BLaER1 treated with 17β-estradiol and CSF1 and Interleukin-3, amounts not matched to agents 10 nM and 100 nM (cell line): ENCODE measurements at regions not wholly inside any gene's neighbourhood (a gene's known extent, or its start where the extent isn't known, plus 50 kb on each side); places are given as distances from the start of the nearest gene placed in this dataset.

Source experiments
- H3K27ac ChIP-seq, 11 experiments: shearing (Covaris generic); formaldehyde crosslinking; 2 replicates each; pipeline ENCODE4 v1.8.1; 2022
- H3K27me3 ChIP-seq, 11 experiments: shearing (Covaris generic); formaldehyde crosslinking; 2 replicates each; pipeline ENCODE4 v1.8.1; 2022
- H3K36me3 ChIP-seq, 11 experiments: shearing (Covaris generic); formaldehyde crosslinking; 2 replicates each; pipeline ENCODE4 v1.8.1; 2022
- H3K4me1 ChIP-seq, 10 experiments: shearing (Covaris generic); formaldehyde crosslinking; 2 replicates each; pipeline ENCODE4 v1.8.1; 2022
- H3K4me2 ChIP-seq, 11 experiments: shearing (Covaris generic); formaldehyde crosslinking; 2 replicates each; pipeline ENCODE4 v1.8.1; 2022
- H3K4me3 ChIP-seq, 10 experiments: shearing (Covaris generic); formaldehyde crosslinking; 2 replicates each; pipeline ENCODE4 v1.8.1; 2022
- H3K9ac ChIP-seq, 11 experiments: shearing (Covaris generic); formaldehyde crosslinking; 2 replicates each; pipeline ENCODE4 v1.8.1; 2022
- H3K9me3 ChIP-seq, 11 experiments: shearing (Covaris generic); formaldehyde crosslinking; replicated peaks in 1 of 11; 2 replicates each; pipeline ENCODE4 v1.8.1; 2022
- H4K20me1 ChIP-seq, 11 experiments: shearing (Covaris generic); formaldehyde crosslinking; 2 replicates each; pipeline ENCODE4 v1.8.1; 2022
- Cebpa-rat ChIP-seq, 11 experiments: shearing (Covaris generic); IDR thresholded peaks; 2 replicates each; pipeline ENCODE4 v1.8.1; 2022

GRCh38 chr2:228503731-228504130 lies 322.2 kb upstream of the SPHKAP start:
- no peaks in the 10 kb centered on the region for H3K9me3 ChIP-seq
- TF ChIP-seq Cebpa-rat (IDR thresholded peaks at IDR 0.05) = no peak
- no peaks in the 10 kb centered on the region for H4K20me1 ChIP-seq

GRCh38 chr2:228493852-228494251 lies 312.4 kb upstream of the SPHKAP start:
- H3K4me3 ChIP-seq = no peak overlapping the region
- H3K4me2 ChIP-seq = no peak overlapping the region
- TF ChIP-seq Cebpa-rat (IDR thresholded peaks at IDR 0.05) = no peak
- no peak overlapping the region for H3K9ac ChIP-seq
- no peak overlapping the region for H3K27ac ChIP-seq
- H3K4me1 ChIP-seq = no peaks in the 10 kb centered on the region
- no peaks in the 10 kb centered on the region for H3K27me3 ChIP-seq
- H3K36me3 ChIP-seq = no peaks in the 10 kb centered on the region
- H3K9me3 ChIP-seq = no peaks in the 10 kb centered on the region
- H4K20me1 ChIP-seq = no peaks in the 10 kb centered on the region

More at GRCh38 chr2:228503731-228504130, 322.2 kb upstream of the SPHKAP start:
- no peak overlapping the region for H3K4me2 ChIP-seq
- no peak overlapping the region for H3K27ac ChIP-seq
- no peaks in the 10 kb centered on the region for H3K36me3 ChIP-seq
- H3K4me3 ChIP-seq = no peak overlapping the region
- no peaks in the 10 kb centered on the region for H3K27me3 ChIP-seq
- H3K4me1 ChIP-seq = no peaks in the 10 kb centered on the region
- H3K9ac ChIP-seq = no peak overlapping the region

- no peaks in the 10 kb centered on the region for H3K36me3 ChIP-seq
- no peak overlapping the region for H3K27ac ChIP-seq
- no peaks in the 10 kb centered on the region for H4K20me1 ChIP-seq
- no peak overlapping the region for H3K9ac ChIP-seq
- H3K27me3 ChIP-seq = no peaks in the 10 kb centered on the region
- no peak overlapping the region for H3K4me3 ChIP-seq
- H3K9me3 ChIP-seq = 0 out of 22 replicates have a peak, but pooled peaks cover 0 to 1% (median 0%) of the 10 kb centered on the region in 11 experiments
- no peak overlapping the region for H3K4me2 ChIP-seq
- H3K4me1 ChIP-seq = no peaks in the 10 kb centered on the region
- no peak for TF ChIP-seq Cebpa-rat (IDR thresholded peaks at IDR 0.05)
These were observed 297.5 kb upstream of the SPHKAP start for GRCh38 chr2:228479014-228479413.

GRCh38 chr2:228474466-228474865 lies 293.0 kb upstream of the SPHKAP start:
- Histone ChIP-seq H3K9ac (no peak overlapping the region), H3K4me2 (no peak overlapping the region), H3K4me1 (no peaks in the 10 kb centered on the region), H4K20me1 (no peaks in the 10 kb centered on the region), H3K9me3 (peaks cover 2 to 8% (median 4%) of the 10 kb centered on the region in 11 experiments; a peak in 17 of 22 replicates), H3K4me3 (no peak overlapping the region), H3K27me3 (no peaks in the 10 kb centered on the region), H3K27ac (no peak overlapping the region), H3K36me3 (no peaks in the 10 kb centered on the region)
- TF ChIP-seq Cebpa-rat (IDR thresholded peaks at IDR 0.05) = no peak

DNA sequence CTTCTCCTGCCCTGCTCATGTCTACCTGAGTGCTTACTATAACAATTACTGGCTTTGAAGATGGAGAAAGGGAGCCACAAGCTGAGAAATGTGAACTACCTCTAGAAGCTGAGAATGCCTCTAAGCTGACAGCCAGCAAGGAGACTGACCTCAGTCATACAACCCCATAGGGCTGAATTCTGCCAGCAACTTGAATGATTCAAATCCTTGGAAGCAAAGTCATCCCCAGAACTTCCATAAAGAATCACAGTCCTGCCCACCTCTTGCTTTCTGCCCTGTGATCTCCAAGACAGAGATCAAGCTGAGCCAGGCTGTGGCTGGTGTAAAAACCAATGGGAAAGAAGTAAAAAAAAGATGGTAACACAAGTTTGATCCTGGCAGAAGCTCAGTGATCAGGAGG lies 288.2 kb upstream of the SPHKAP start:
- peaks cover 12 to 17% (median 14%) of the 10 kb centered on the region in 11 experiments; a peak in 18 of 22 replicates for H3K9me3 ChIP-seq
- no peak overlapping the region for H3K27ac ChIP-seq
- no peak overlapping the region for H3K4me2 ChIP-seq
- no peaks in the 10 kb centered on the region for H3K4me1 ChIP-seq
- TF ChIP-seq Cebpa-rat (IDR thresholded peaks at IDR 0.05) = no peak
- H3K36me3 ChIP-seq = no peaks in the 10 kb centered on the region
- no peaks in the 10 kb centered on the region for H4K20me1 ChIP-seq
- no peak overlapping the region for H3K4me3 ChIP-seq
- no peak overlapping the region for H3K9ac ChIP-seq
- H3K27me3 ChIP-seq = no peaks in the 10 kb centered on the region

- H3K4me3 ChIP-seq = no peak overlapping the region
- H3K36me3 ChIP-seq = no peaks in the 10 kb centered on the region
- H3K9ac ChIP-seq = no peak overlapping the region
- no peaks in the 10 kb centered on the region for H3K4me1 ChIP-seq
- no peak overlapping the region for H3K4me2 ChIP-seq
- peaks cover 12 to 25% (median 15%) of the 10 kb centered on the region in 11 experiments; a peak in 18 of 22 replicates for H3K9me3 ChIP-seq
- TF ChIP-seq Cebpa-rat (IDR thresholded peaks at IDR 0.05) = no peak
- H3K27me3 ChIP-seq = no peaks in the 10 kb centered on the region
- no peaks in the 10 kb centered on the region for H4K20me1 ChIP-seq
- no peak overlapping the region for H3K27ac ChIP-seq
These were observed 285.4 kb upstream of the SPHKAP start for GRCh38 chr2:228466851-228467250.

- no peaks in the 10 kb centered on the region for H3K36me3 ChIP-seq
- H4K20me1 ChIP-seq = no peaks in the 10 kb centered on the region
- no peak overlapping the region for H3K4me3 ChIP-seq
- no peaks in the 10 kb centered on the region for H3K4me1 ChIP-seq
- peaks cover 13 to 30% (median 19%) of the 10 kb centered on the region in 11 experiments; a peak in 20 of 22 replicates for H3K9me3 ChIP-seq
- no peaks in the 10 kb centered on the region for H3K27me3 ChIP-seq
- no peak overlapping the region for H3K27ac ChIP-seq
- no peak for TF ChIP-seq Cebpa-rat (IDR thresholded peaks at IDR 0.05)
- no peak overlapping the region for H3K9ac ChIP-seq
- no peak overlapping the region for H3K4me2 ChIP-seq
These were observed 283.9 kb upstream of the SPHKAP start for GRCh38 chr2:228465408-228465807.

- Histone ChIP-seq H4K20me1 (no peaks in the 10 kb centered on the region), H3K9me3 (peaks cover 37 to 62% (median 47%) of the 10 kb centered on the region in 11 experiments), H3K4me3 (no peak overlapping the region), H3K4me1 (no peaks in the 10 kb centered on the region), H3K4me2 (no peak overlapping the region), H3K27ac (no peak overlapping the region), H3K9ac (no peak overlapping the region), H3K27me3 (no peaks in the 10 kb centered on the region), H3K36me3 (no peaks in the 10 kb centered on the region)
- no peak for TF ChIP-seq Cebpa-rat (IDR thresholded peaks at IDR 0.05)
These were observed 276.9 kb upstream of the SPHKAP start for GRCh38 chr2:228458364-228458763.

DNA sequence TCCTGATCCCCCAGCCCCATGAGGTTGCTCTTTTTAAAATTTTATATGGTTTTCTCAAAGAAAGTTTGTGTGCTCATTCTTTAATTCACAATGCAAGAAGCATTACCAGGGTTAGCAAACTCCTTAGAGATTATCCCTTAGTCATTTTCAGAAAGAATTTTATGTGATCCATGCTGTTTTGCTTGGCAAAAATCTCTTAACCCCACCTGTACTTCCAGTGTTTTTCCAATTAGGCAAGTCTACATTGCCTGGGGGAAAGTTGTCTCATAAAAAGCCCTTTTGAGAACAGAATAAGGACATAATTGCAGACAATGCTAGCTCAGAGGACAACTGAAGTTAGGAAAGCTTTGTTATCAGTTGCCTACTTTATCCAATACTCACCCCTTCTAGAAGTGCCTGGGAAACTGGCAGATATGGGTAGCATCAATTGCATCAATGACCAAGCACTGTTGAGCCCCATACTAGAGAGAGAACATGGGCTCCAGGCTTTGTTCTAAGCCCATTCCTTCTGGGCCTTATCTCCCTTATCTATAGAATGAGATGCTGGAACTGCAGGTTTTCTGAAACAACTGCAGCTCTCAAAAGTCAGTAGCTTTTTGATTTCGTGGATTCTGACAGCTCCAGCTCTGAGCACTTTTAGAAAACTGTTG lies 265.9 kb upstream of the SPHKAP start:
- H3K9ac ChIP-seq = no peak overlapping the region

DNA sequence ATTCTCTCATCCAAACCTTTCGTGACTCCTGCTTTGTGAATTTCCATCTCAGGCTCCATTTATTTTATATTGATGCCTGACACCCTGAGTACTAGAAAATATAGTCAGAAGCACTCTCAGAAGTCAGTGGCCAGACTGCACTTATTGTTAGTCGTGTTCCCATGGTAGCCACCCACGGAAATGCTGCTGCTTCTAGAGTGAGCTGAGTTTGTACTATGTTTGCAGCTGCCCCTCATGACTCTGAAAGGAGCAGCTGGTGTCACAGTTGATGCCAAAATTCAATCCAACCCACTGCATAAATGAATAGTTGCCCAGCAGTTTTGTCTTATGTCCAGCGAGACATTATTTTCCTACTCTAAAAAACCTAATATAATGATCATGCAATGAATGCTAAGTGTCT lies 265.2 kb upstream of the SPHKAP start:
- Histone ChIP-seq H3K27me3 (no peaks in the 10 kb centered on the region), H3K4me1 (no peaks in the 10 kb centered on the region), H3K4me2 (no peak overlapping the region), H4K20me1 (no peaks in the 10 kb centered on the region), H3K9ac (no peak overlapping the region), H3K36me3 (no peaks in the 10 kb centered on the region), H3K4me3 (no peak overlapping the region), H3K9me3 (peaks cover 0 to 8% (median 0%) of the 10 kb centered on the region in 11 experiments; a peak in 1 of 22 replicates), H3K27ac (no peak overlapping the region)
- TF ChIP-seq Cebpa-rat (IDR thresholded peaks at IDR 0.05) = no peak

More for the DNA sequence above, 265.9 kb upstream of the SPHKAP start:
- no peaks in the 10 kb centered on the region for H3K27me3 ChIP-seq
- no peak overlapping the region for H3K27ac ChIP-seq
- TF ChIP-seq Cebpa-rat (IDR thresholded peaks at IDR 0.05) = no peak
- no peaks in the 10 kb centered on the region for H3K4me1 ChIP-seq
- no peak overlapping the region for H3K4me2 ChIP-seq
- peaks cover 0 to 8% (median 0%) of the 10 kb centered on the region in 11 experiments; a peak in 1 of 22 replicates for H3K9me3 ChIP-seq
- no peaks in the 10 kb centered on the region for H3K36me3 ChIP-seq
- H3K4me3 ChIP-seq = no peak overlapping the region
- no peaks in the 10 kb centered on the region for H4K20me1 ChIP-seq
